Calu3 (cell line): ENCODE measurements at regions not wholly inside any gene's neighbourhood (a gene's known extent, or its start where the extent isn't known, plus 50 kb on each side); places are given as distances from the start of the nearest gene placed in this dataset.

ENCODE experiments used
- BruUV-seq: library from RNA; stranded (reverse); fragments of 400-500 nt; replicated peaks from 2 replicates; lab custom pipeline; 2021; lab: Mats Ljungman, UMichigan
- CTCF ChIA-PET: fragments of 300-600 bp; sonication (Branson Sonifier 250); formaldehyde crosslinking; loops from one replicate; lab custom pipeline; 2022; ENCODE audit warnings: antibody characterized with exemption; lab: Charles Lee
- DNase-seq: peaks from one replicate; pipeline ENCODE4 v3.0.0; 2022
- H3K27ac Mint-ChIP-seq: one replicate; pipeline ENCODE4 v1.8.0; 2022; ENCODE audit warnings: mixed read lengths; ENCODE audit not compliant: unreplicated experiment
- H3K27me3 Mint-ChIP-seq: one replicate; pipeline ENCODE4 v1.8.0; 2022; ENCODE audit warnings: mixed read lengths; ENCODE audit not compliant: unreplicated experiment
- H3K36me3 Mint-ChIP-seq: one replicate; pipeline ENCODE4 v1.8.0; 2022; ENCODE audit warnings: mild to moderate bottlenecking, moderate library complexity, mixed read lengths; ENCODE audit not compliant: insufficient read depth, unreplicated experiment
- H3K4me1 Mint-ChIP-seq: one replicate; pipeline ENCODE4 v1.8.0; 2022; ENCODE audit warnings: mild to moderate bottlenecking, low read depth, mixed read lengths; ENCODE audit not compliant: unreplicated experiment
- H3K4me3 Mint-ChIP-seq: one replicate; pipeline ENCODE4 v1.8.0; 2022; ENCODE audit warnings: mild to moderate bottlenecking, low read depth, moderate library complexity, mixed read lengths; ENCODE audit not compliant: unreplicated experiment
- H3K9me3 Mint-ChIP-seq: one replicate; pipeline ENCODE4 v1.8.0; 2022; ENCODE audit warnings: low read depth, mixed read lengths; ENCODE audit not compliant: unreplicated experiment
- CTCF ChIP-seq: fragments of 200-600 bp; IDR thresholded peaks from one replicate; pipeline ENCODE4 v1.8.0; 2022; ENCODE audit warnings: antibody characterized with exemption; ENCODE audit not compliant: unreplicated experiment
- intact Hi-C: fragments of 100-400 bp; cut with micrococcal nuclease; formaldehyde crosslinking; loops from one replicate; pipeline ENCODE4 v1.10.0; 2022; ENCODE audit not compliant: unreplicated experiment

- intact Hi-C loops = no loop called here
- no peak overlapping the region for H3K4me3 Mint-ChIP-seq
Measured at GRCh38 chr1:229196404-229197264, 74.3 kb upstream of the RAB4A start.

GRCh38 chr1:229197265-229197585 is 73.7 kb upstream of the RAB4A start:
- no peak overlapping the region for H3K4me3 Mint-ChIP-seq
- no peaks in the 10 kb centered on the region for H3K27me3 Mint-ChIP-seq
- H3K27ac Mint-ChIP-seq = no peak overlapping the region
- TF ChIP-seq CTCF = no peak
- BruUV-seq = no TSS peak
- H3K9me3 Mint-ChIP-seq = no peaks in the 10 kb centered on the region
- CTCF ChIA-PET = no interaction called here
- DNase-seq = no peak
- peaks cover 36% of the 10 kb centered on the region for H3K4me1 Mint-ChIP-seq
- peaks cover 6% of the 10 kb centered on the region for H3K36me3 Mint-ChIP-seq
- intact Hi-C loops = no loop called here

More at GRCh38 chr1:229196404-229197264, 74.3 kb upstream of the RAB4A start:
- Mint-ChIP-seq H3K27ac (no peak overlapping the region), H3K36me3 (peaks cover 6% of the 10 kb centered on the region), H3K9me3 (no peaks in the 10 kb centered on the region), H3K27me3 (no peaks in the 10 kb centered on the region), H3K4me1 (peaks cover 42% of the 10 kb centered on the region)
- no peak for TF ChIP-seq CTCF
- CTCF ChIA-PET = no interaction called here
- no TSS peak for BruUV-seq
- no peak for DNase-seq

GRCh38 chr1:229199261-229200243 is 71.4 kb upstream of the RAB4A start:
- peak; percentile 73 for DNase-seq
- peaks cover 29% of the 10 kb centered on the region for H3K4me1 Mint-ChIP-seq
- CTCF ChIA-PET = interaction anchor here (0.6 to 0.7 kb wide), 2 partner anchors 172 to 368 kb away, joined by 3 to 8 read pairs; no protein-coding TSS in a partner anchor

More at GRCh38 chr1:229199261-229200243, 71.4 kb upstream of the RAB4A start:
- H3K27ac Mint-ChIP-seq = peak overlapping the region; percentile 59
- intact Hi-C loops = loop anchor here (1.0 kb wide), 1 partner anchor 23 kb away; no protein-coding TSS in a partner anchor
- no peak for TF ChIP-seq CTCF
- H3K27me3 Mint-ChIP-seq = no peaks in the 10 kb centered on the region
- H3K4me3 Mint-ChIP-seq = no peak overlapping the region
- no peaks in the 10 kb centered on the region for H3K9me3 Mint-ChIP-seq
- BruUV-seq = no TSS peak
- H3K36me3 Mint-ChIP-seq = peaks cover 6% of the 10 kb centered on the region
